OCI-LY1 (cell line): ENCODE measurements at regions not wholly inside any gene's neighbourhood (a gene's known extent, or its start where the extent isn't known, plus 50 kb on each side); places are given as distances from the start of the nearest gene placed in this dataset.

Experiments
- EZH2 ChIP-seq: fragments of 200-600 bp; sonication (generic), shearing (Covaris generic); IDR thresholded peaks from 2 replicates; pipeline ENCODE4 v1.8.0; 2017; ENCODE audit warnings: borderline replicate concordance, mixed run types, mild to moderate bottlenecking, antibody characterized with exemption, low read length, moderate library complexity, mixed read lengths
- TF ChIP-seq, protein P1 (sequence below): fragments of 200-600 bp; sonication (generic), shearing (Covaris generic); IDR thresholded peaks from 2 replicates; pipeline ENCODE4 v1.5.1; 2017; ENCODE audit warnings: mild to moderate bottlenecking, antibody characterized with exemption, low read length, moderate library complexity, mixed read lengths

DNA sequence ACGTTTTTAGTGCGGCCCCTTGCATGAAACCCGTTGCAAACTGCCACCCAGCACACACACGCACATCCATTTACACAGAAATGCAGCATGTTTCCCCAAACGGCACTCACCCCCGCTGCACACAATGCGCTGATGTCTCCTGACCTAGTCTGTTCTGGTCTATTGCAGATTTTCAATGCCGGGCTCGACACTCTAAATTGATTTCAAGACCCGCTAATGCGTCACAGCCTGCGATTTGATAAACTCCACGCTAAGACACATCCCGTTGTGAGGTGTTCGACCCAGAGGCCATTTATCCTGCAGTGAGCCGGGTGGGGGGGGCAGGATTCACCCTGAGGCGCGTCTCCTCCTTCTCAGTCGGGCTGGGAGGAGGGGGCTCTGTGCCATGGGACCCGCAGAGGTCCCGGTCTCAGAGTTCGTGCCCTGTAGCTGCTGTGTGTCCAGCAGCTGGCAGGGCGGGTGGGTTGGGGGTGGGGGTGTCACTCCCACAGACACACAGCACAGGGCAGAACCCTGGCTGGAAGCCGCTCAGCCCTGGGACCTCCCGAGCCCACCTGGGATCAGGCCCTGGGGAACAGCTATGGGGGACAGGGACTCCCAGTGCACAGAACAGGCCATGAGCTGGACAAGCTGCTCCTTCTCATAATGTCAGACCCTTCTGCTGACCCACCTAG is 367.9 kb downstream of the PREX1 start:
- TF ChIP-seq, protein P1, sequence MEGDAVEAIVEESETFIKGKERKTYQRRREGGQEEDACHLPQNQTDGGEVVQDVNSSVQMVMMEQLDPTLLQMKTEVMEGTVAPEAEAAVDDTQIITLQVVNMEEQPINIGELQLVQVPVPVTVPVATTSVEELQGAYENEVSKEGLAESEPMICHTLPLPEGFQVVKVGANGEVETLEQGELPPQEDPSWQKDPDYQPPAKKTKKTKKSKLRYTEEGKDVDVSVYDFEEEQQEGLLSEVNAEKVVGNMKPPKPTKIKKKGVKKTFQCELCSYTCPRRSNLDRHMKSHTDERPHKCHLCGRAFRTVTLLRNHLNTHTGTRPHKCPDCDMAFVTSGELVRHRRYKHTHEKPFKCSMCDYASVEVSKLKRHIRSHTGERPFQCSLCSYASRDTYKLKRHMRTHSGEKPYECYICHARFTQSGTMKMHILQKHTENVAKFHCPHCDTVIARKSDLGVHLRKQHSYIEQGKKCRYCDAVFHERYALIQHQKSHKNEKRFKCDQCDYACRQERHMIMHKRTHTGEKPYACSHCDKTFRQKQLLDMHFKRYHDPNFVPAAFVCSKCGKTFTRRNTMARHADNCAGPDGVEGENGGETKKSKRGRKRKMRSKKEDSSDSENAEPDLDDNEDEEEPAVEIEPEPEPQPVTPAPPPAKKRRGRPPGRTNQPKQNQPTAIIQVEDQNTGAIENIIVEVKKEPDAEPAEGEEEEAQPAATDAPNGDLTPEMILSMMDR: no peak
- TF ChIP-seq EZH2: no peak
